ENCODE measurements at regions not wholly inside any gene's neighbourhood (a gene's known extent, or its start where the extent isn't known, plus 50 kb on each side); places are given as distances from the start of the nearest gene placed in this dataset.

GRCh38 chr5:112656451-112656850 is 81.2 kb upstream of the APC start:
- H3K27me3 ChIP-seq (ENCODE audit: control insufficient read depth, low read length): no peaks in the 10 kb centered on the region
- no peaks in the 10 kb centered on the region for H3K9me2 ChIP-seq (replicated peaks; ENCODE audit: control insufficient read depth, low read length)
- no peak for TF ChIP-seq EZH2phosphoT487 (IDR thresholded peaks at IDR 0.05; ENCODE audit: borderline replicate concordance, low read length)
- no peak for TF ChIP-seq CTCF (IDR thresholded peaks at IDR 0.05; ENCODE audit: low read depth, low read length, poor library complexity, severe bottlenecking)
- H3K36me3 ChIP-seq (ENCODE audit: control insufficient read depth, low read length): no peaks in the 10 kb centered on the region
- H3F3A ChIP-seq (ENCODE audit: control insufficient read depth, insufficient read depth): no peaks in the 10 kb centered on the region
- no peak overlapping the region for H3K27ac ChIP-seq (ENCODE audit: low read depth, low read length)
- H3K79me2 ChIP-seq (ENCODE audit: control insufficient read depth, low read length): no peaks in the 10 kb centered on the region
- no peaks in the 10 kb centered on the region for H3K9me3 ChIP-seq (ENCODE audit: control insufficient read depth, insufficient read depth, low read length)
- H4K20me1 ChIP-seq (ENCODE audit: control insufficient read depth, insufficient read depth, low read depth, low read length): no peaks in the 10 kb centered on the region
- no peak overlapping the region for H3K4me3 ChIP-seq (ENCODE audit: low read length)
- H3K4me1 ChIP-seq (ENCODE audit: control insufficient read depth, low read length): no peaks in the 10 kb centered on the region
- no peak overlapping the region for H3K4me2 ChIP-seq (ENCODE audit: low read length)

- Histone ChIP-seq H4K20me1 (ENCODE audit: control insufficient read depth, insufficient read depth, low read depth, low read length) (no peaks in the 10 kb centered on the region), H3K36me3 (ENCODE audit: control insufficient read depth, low read length) (no peaks in the 10 kb centered on the region), H3K4me2 (ENCODE audit: low read length) (no peak overlapping the region), H3K4me3 (ENCODE audit: low read length) (no peak overlapping the region), H3K9me3 (ENCODE audit: control insufficient read depth, insufficient read depth, low read length) (no peaks in the 10 kb centered on the region), H3K27me3 (ENCODE audit: control insufficient read depth, low read length) (no peaks in the 10 kb centered on the region), H3K79me2 (ENCODE audit: control insufficient read depth, low read length) (no peaks in the 10 kb centered on the region), H3K9me2 (replicated peaks; ENCODE audit: control insufficient read depth, low read length) (no peaks in the 10 kb centered on the region), H3K27ac (ENCODE audit: low read depth, low read length) (no peak overlapping the region), H3K4me1 (ENCODE audit: control insufficient read depth, low read length) (no peaks in the 10 kb centered on the region), H3F3A (ENCODE audit: control insufficient read depth, insufficient read depth) (no peaks in the 10 kb centered on the region)
- TF ChIP-seq EZH2phosphoT487 (IDR thresholded peaks at IDR 0.05; ENCODE audit: borderline replicate concordance, low read length): no peak
- TF ChIP-seq CTCF (IDR thresholded peaks at IDR 0.05; ENCODE audit: low read depth, low read length, poor library complexity, severe bottlenecking): no peak
Measured at GRCh38 chr5:112657804-112658203, 79.9 kb upstream of the APC start.

GRCh38 chr5:112660359-112660758 is 77.3 kb upstream of the APC start:
- no peaks in the 10 kb centered on the region for H3F3A ChIP-seq (ENCODE audit: control insufficient read depth, insufficient read depth)
- no peaks in the 10 kb centered on the region for H3K27me3 ChIP-seq (ENCODE audit: control insufficient read depth, low read length)
- no peaks in the 10 kb centered on the region for H3K9me2 ChIP-seq (replicated peaks; ENCODE audit: control insufficient read depth, low read length)
- no peaks in the 10 kb centered on the region for H4K20me1 ChIP-seq (ENCODE audit: control insufficient read depth, insufficient read depth, low read depth, low read length)
- no peak overlapping the region for H3K4me3 ChIP-seq (ENCODE audit: low read length)
- H3K4me2 ChIP-seq (ENCODE audit: low read length): no peak overlapping the region
- no peaks in the 10 kb centered on the region for H3K79me2 ChIP-seq (ENCODE audit: control insufficient read depth, low read length)
- no peak for TF ChIP-seq EZH2phosphoT487 (IDR thresholded peaks at IDR 0.05; ENCODE audit: borderline replicate concordance, low read length)
- TF ChIP-seq CTCF (IDR thresholded peaks at IDR 0.05; ENCODE audit: low read depth, low read length, poor library complexity, severe bottlenecking): no peak
- H3K9me3 ChIP-seq (ENCODE audit: control insufficient read depth, insufficient read depth, low read length): no peaks in the 10 kb centered on the region
- no peaks in the 10 kb centered on the region for H3K36me3 ChIP-seq (ENCODE audit: control insufficient read depth, low read length)
- H3K4me1 ChIP-seq (ENCODE audit: control insufficient read depth, low read length): no peaks in the 10 kb centered on the region
- H3K27ac ChIP-seq (ENCODE audit: low read depth, low read length): no peak overlapping the region

- H3K4me1 ChIP-seq (ENCODE audit: control insufficient read depth, low read length): no peaks in the 10 kb centered on the region
- no peak overlapping the region for H3K4me3 ChIP-seq (ENCODE audit: low read length)
- TF ChIP-seq CTCF (IDR thresholded peaks at IDR 0.05; ENCODE audit: low read depth, low read length, poor library complexity, severe bottlenecking) (no peak), EZH2phosphoT487 (IDR thresholded peaks at IDR 0.05; ENCODE audit: borderline replicate concordance, low read length) (no peak)
- H3K79me2 ChIP-seq (ENCODE audit: control insufficient read depth, low read length): no peaks in the 10 kb centered on the region
- H3K36me3 ChIP-seq (ENCODE audit: control insufficient read depth, low read length): no peaks in the 10 kb centered on the region
- no peaks in the 10 kb centered on the region for H3K9me3 ChIP-seq (ENCODE audit: control insufficient read depth, insufficient read depth, low read length)
- H4K20me1 ChIP-seq (ENCODE audit: control insufficient read depth, insufficient read depth, low read depth, low read length): no peaks in the 10 kb centered on the region
- H3K9me2 ChIP-seq (replicated peaks; ENCODE audit: control insufficient read depth, low read length): no peaks in the 10 kb centered on the region
- no peaks in the 10 kb centered on the region for H3F3A ChIP-seq (ENCODE audit: control insufficient read depth, insufficient read depth)
- no peaks in the 10 kb centered on the region for H3K27me3 ChIP-seq (ENCODE audit: control insufficient read depth, low read length)
- H3K27ac ChIP-seq (ENCODE audit: low read depth, low read length): no peak overlapping the region
- no peak overlapping the region for H3K4me2 ChIP-seq (ENCODE audit: low read length)
Measured at GRCh38 chr5:112663146-112663545, 74.5 kb upstream of the APC start.
